HK-2 (cell line): ENCODE measurements at regions not wholly inside any gene's neighbourhood (a gene's known extent, or its start where the extent isn't known, plus 50 kb on each side); places are given as distances from the start of the nearest gene placed in this dataset.
"Not testable (repeated sequence)": the region's sequence is repeated elsewhere in the genome, so short reads cannot be mapped to it uniquely, and the experiment has no call there.

ENCODE experiments used
- DNase-seq: peaks from one replicate; pipeline ENCODE4 v3.0.0-alpha.2; 2018; ENCODE audit not compliant: unreplicated experiment

DNA sequence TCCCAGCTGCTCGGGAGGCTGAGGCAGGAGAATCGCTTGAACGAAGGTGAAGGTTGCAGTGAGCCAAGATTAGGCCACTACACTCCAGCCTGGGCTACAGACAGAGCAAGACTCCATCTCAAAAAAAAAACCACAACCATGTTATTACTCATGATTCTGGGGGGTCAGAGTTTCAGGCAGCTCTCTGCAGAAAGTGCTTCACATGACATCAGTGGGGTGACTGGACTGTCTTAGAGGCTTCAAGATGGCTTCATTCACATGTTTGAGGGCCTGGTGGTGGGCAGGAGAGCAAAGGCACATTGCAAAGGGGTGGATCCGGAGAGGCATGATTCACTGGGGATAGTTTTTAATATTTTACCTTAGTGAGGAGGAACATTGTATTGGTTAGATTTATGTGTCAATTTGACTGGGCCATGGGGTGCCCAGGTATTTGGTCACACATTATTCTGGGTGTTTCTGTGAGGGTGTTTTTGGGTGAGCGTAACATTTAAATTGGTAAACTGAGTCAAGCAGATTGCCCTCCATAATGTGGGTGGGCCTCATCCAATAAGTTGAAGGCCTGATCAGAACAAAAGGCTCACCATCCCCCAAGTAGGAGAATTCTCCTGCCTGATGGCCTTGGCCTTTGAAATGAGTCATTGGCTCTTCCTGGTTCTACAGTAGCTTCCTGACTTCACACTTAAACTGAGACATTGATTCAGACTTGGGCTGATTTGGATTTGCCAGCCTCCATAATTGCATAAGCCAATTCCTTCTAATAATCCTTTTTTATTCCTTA, 109.8 kb downstream of the GOSR1 start:
- DNase-seq, result peak; percentile 33

DNA sequence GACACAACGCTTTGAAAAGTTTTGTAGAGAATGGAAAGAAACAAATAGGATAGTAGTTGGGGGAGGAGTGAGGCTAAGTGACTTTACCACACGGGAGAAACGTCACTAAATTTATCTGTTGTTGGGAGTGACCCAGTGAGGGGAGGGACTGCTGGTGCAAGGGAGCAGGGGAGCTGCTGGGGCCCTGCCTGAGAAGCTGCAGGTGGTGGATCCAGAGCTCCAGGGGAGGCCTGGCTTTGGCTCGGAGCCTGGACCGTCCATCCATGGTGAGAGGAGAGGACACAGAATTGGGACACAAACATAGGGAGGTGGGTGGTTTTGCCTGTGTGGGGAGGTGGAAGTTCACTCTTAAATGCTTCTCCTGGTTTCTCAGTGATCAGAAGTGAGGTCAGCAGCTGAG, 107.6 kb downstream of the GOSR1 start:
- DNase-seq, result no peak

DNA sequence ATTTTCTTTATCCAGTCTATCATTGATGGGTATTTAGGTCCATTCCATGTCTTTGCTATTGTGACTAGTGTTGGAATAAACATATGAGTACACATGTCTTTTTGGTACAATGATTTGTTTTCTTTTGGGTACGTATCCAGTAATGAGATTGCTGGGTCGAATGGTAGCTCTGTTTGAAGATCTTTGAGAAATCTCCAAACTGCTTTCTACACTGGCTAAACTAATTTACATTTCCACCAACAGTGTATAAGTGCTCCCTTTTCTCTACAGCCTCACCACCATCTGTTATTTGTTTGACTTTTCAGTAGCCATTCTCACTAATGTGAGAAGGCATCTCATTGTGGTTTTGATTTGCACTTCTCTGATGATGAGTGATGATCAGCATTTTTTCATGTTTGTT, 103.7 kb downstream of the GOSR1 start:
- no peak for DNase-seq

DNA sequence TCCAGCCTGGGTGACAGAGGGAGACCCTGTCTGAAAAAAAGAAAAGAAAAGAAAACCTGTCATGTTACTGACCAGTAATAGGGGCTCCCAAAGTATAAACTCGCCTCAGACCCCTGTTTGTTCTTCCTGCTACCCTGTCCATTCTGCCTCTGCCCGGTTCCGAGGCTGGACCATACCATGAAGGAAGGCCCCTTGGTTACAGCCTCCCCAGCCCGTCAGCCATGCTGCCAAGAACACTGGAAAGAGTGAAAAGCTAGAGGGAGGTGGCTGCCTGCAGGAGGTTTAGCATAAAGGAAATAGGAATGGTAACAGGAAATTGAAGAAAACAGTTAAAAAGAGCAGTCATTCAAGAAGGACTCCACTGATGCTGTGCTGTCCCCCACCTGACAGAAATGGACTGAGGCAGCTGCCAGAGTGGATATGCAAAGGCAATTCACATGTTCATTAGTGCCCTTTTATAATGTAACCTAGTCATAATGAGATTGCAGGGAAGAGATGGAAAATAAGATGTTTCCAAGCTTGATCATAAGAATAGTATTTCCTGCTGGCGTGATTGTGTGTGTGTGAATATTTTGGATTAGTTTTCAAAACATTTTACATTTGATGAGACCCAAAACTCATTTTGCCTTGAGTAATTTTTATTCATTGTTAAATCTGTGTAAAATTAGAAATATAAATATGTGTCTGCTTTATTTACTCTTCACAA, 102.6 kb downstream of the GOSR1 start:
- no peak for DNase-seq

DNA sequence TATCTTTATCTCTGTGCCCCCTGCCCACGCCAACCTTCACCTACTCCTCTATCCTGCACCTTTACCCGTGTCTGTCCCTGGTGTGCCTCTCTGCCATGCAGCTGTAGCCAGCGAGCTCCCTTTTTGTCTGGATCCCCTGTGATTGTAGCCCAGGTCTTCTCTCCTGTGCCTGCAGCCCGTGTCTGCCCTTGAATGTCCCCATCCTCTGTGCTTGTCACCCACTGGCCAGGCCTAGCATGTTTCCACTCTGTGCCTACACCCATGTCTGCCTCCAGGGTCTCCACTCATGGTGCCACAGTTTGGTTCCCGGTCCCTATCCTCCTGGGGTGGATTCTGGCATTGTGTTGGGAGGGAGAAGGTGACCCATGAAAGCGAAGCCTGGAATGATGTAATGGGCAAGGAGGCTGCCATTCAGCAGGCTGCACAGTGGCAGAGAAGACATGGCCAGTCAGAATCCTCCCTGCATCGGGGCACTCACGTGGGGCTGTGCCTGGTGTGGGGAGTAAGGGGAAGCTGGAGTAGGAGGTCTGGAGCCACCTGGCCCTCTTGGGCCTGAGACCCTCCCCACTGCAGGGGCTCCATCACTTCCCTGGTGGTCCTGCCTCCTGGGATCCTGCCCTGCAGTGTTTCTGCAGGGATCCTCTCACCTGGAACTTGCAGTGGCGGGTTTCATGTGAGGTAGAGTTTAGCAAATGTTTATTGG, 101.0 kb downstream of the GOSR1 start:
- not testable (repeated sequence) for DNase-seq
